NCI-H1417 treated with DMSO at 0.1 percent for 48 hours (cell line): ENCODE measurements at regions not wholly inside any gene's neighbourhood (a gene's known extent, or its start where the extent isn't known, plus 50 kb on each side); places are given as distances from the start of the nearest gene placed in this dataset.
"Not testable (repeated sequence)": the region's sequence is repeated elsewhere in the genome, so short reads cannot be mapped to it uniquely, and the experiment has no call there.

Experiments used
- DNase-seq: peaks from one replicate; lab custom pipeline; 2025; lab: John Stamatoyannopoulos, UW

GRCh38 chrX:130552444-130553073 lies 150.8 kb downstream of the RBMX2 start:
- no peak for DNase-seq

GRCh38 chrX:130555341-130555740 lies 153.6 kb downstream of the RBMX2 start:
- no peak for DNase-seq

DNA sequence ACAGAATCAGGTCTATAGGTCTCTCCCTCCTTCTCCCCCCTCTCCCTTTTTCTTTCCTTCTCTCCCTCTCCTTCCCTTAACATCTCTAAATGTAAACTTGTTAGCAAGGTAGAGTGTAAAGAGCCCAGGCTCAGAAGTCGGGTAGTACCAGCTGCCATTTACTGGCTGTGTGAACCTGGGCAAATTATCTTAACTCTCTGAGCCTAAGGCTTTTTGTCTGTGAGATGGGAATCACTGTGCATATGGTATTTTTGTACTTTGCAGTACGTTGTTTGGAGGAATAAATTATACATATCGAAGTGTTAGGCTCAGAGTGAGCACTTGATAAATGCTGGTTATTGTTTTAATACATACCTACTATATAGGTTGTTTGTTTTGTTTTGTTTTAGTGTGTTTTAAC lies 154.0 kb downstream of the RBMX2 start:
- DNase-seq: no peak

- DNase-seq: no peak
These were observed 155.2 kb downstream of the RBMX2 start for GRCh38 chrX:130556951-130557350.

DNA sequence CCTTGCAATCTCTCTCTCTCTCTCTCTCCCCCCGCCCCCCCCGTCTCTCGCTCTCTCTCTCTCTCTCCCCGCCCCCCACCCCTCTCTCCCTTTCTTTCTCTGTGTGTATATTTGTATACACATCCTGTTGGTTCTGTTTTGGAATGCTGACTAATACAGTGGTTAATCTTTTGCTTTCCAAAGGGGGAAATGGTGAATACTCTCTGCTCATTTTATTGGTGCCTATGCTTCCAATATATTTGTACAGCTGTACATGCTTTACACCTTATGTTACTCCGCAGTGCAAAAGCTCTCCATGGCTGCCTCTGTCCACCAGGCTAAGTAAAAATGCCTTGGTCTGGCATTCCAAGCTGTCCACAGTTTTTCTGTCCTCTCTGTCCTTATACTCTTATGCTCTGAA lies 158.8 kb downstream of the RBMX2 start:
- DNase-seq: no peak

GRCh38 chrX:130561930-130562329 lies 160.1 kb downstream of the RBMX2 start:
- DNase-seq: no peak

GRCh38 chrX:130563476-130563875 lies 161.7 kb downstream of the RBMX2 start:
- no peak for DNase-seq

DNA sequence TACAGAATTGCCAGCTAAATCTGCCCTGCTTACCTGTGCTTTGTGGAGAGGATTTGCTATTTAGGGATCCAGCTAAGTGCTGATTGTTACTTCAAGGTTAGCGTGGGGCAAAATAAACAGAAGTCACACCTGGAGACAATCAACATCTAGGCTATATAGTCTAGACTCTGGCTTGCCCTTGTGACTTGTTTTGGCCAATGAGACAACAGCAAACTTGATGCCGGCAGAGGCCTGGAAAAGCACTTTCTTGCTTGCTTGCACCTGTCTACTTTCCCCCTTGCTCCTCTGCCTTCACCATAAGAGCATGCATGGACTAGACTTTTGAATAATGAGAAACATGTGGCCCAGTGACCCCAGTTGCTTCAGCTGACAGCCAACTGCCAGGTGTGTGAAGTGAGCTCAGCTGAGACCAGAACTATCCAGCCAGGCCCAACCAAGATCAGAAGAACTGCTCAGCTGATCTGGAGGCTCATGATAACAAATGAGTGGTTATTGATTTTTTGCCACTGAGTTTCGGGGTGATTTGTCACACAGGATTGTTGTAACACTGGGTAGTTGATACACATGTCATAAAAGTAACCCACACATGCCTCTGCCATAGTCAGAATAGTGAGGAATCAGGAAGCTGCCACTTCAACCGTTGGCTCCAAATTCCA lies 164.4 kb downstream of the RBMX2 start:
- DNase-seq: no peak

DNA sequence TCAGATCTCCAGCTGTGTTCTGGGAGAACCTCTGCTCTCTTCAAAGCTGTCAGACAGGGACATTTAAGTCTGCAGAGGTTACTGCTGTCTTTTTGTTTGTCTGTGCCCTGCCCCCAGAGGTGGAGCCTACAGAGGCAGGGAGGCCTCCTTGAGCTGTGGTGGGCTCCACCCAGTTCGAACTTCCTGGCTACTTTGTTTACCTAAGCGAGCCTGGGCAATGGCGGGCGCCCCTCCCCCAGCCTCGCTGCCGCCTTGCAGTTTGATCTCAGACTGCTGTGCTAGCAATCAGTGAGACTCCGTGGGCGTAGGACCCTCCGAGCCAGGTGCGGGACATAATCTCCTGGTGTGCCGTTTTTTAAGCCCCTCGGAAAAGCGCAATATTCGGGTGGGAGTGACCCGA lies 171.2 kb downstream of the RBMX2 start:
- not testable (repeated sequence) for DNase-seq
